GM23248 (cell line): ENCODE measurements at regions not wholly inside any gene's neighbourhood (a gene's known extent, or its start where the extent isn't known, plus 50 kb on each side); places are given as distances from the start of the nearest gene placed in this dataset.

Experiments
- EZH2 ChIP-seq: fragments of 200-600 bp; sonication (generic); IDR thresholded peaks from 2 replicates; pipeline ENCODE4 v1.6.1; 2018; ENCODE audit warnings: antibody characterized with exemption, mild to moderate bottlenecking; ENCODE audit not compliant: insufficient read depth, poor library complexity, severe bottlenecking
- EZH2phosphoT487 ChIP-seq: fragments of 200-600 bp; sonication (generic); IDR thresholded peaks from 2 replicates; pipeline ENCODE4 v1.6.1; 2018; ENCODE audit warnings: antibody characterized with exemption, moderate library complexity, mild to moderate bottlenecking, low read depth; ENCODE audit not compliant: insufficient read depth

DNA sequence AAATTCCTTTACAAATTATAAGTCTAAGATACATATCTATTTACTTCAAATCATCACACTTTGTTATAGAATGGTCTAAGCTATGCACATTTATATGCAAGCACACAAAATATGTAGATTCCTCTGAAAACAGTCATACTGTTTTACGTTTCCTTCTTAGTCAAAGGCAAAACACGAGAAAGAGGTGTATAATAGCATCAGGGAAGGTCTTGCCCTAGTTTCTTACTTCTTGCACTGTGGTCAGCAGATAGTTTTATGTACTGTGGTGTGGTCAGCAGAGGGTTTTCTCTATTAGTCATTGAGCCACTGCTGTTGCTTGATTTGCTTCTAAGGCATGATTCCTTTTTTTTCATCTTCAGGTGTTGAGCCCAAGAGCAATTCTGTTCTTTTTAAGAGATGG, 117.7 kb downstream of the ADAM29 start:
- TF ChIP-seq EZH2phosphoT487 (no peak), EZH2 (no peak)
